ENCODE measurements at regions not wholly inside any gene's neighbourhood (a gene's known extent, or its start where the extent isn't known, plus 50 kb on each side); places are given as distances from the start of the nearest gene placed in this dataset.

GRCh38 chr3:10597733-10598132 is 92.3 kb upstream of the ATP2B2 start:
- POLR2A ChIA-PET = no interaction called here
- no peak overlapping the region for H3K4me3 Mint-ChIP-seq
- peaks cover 8% of the 10 kb centered on the region; the same call in 1 of the 2 replicates for H3K4me1 Mint-ChIP-seq
- peaks cover 3% of the 10 kb centered on the region; the same call in 1 of the 2 replicates for H3K9me3 Mint-ChIP-seq
- peaks cover 2% of the 10 kb centered on the region for H3K27me3 Mint-ChIP-seq (ENCODE audit: low read depth)
- H3K27ac Mint-ChIP-seq = no peak overlapping the region
- no peak for DNase-seq (ENCODE audit: low spot score)
- no peaks in the 10 kb centered on the region for H3K36me3 Mint-ChIP-seq
- ATAC-seq = no peak
- no peak for TF ChIP-seq OVOL2 (CRISPR knock-in tag; IDR thresholded peaks at IDR 0.05; ENCODE audit: borderline replicate concordance)
- no peak for TF ChIP-seq RORB (CRISPR knock-in tag; IDR thresholded peaks at IDR 0.05)
- TF ChIP-seq CBFB (CRISPR knock-in tag; IDR thresholded peaks at IDR 0.05; ENCODE audit: low read depth) = no peak
- no peak for TF ChIP-seq ERG (CRISPR knock-in tag; IDR thresholded peaks at IDR 0.05)
- TF ChIP-seq SOX15 (CRISPR knock-in tag; IDR thresholded peaks at IDR 0.05) = no peak
- no peak for TF ChIP-seq FOXP1 (CRISPR knock-in tag; IDR thresholded peaks at IDR 0.05; ENCODE audit: borderline replicate concordance)
- TF ChIP-seq ETV6 (CRISPR knock-in tag; IDR thresholded peaks at IDR 0.05) = no peak
- TF ChIP-seq NR2C2 (CRISPR knock-in tag; IDR thresholded peaks at IDR 0.05) = no peak
- no peak for TF ChIP-seq ZNF263 (CRISPR knock-in tag; IDR thresholded peaks at IDR 0.05; ENCODE audit: low read depth)
- TF ChIP-seq KAT7 (CRISPR knock-in tag; IDR thresholded peaks at IDR 0.05; ENCODE audit: borderline replicate concordance) = no peak
- no peak for TF ChIP-seq SMAD4 (CRISPR knock-in tag; IDR thresholded peaks at IDR 0.05)
- no peak for TF ChIP-seq TEAD1 (CRISPR knock-in tag; IDR thresholded peaks at IDR 0.05)
- TF ChIP-seq PREB (CRISPR knock-in tag; IDR thresholded peaks at IDR 0.05; ENCODE audit: borderline replicate concordance) = no peak
- TF ChIP-seq ZNF232 (CRISPR knock-in tag; IDR thresholded peaks at IDR 0.05) = no peak
- no peak for TF ChIP-seq TP53 (CRISPR knock-in tag; IDR thresholded peaks at IDR 0.05)
- TF ChIP-seq ESRRA (CRISPR knock-in tag; IDR thresholded peaks at IDR 0.05; ENCODE audit: borderline replicate concordance) = no peak
- TF ChIP-seq MLX (CRISPR knock-in tag; IDR thresholded peaks at IDR 0.05) = no peak
- CTCF ChIA-PET = no interaction called here

GRCh38 chr3:10599017-10599416 is 93.6 kb upstream of the ATP2B2 start:
- ATAC-seq (no peak), DNase-seq (ENCODE audit: low spot score) (no peak)
- ChIA-PET CTCF (no interaction called here), POLR2A (no interaction called here)
- peaks cover 8% of the 10 kb centered on the region; the same call in 1 of the 2 replicates for H3K4me1 Mint-ChIP-seq
- no peak overlapping the region for H3K27ac Mint-ChIP-seq
- no peaks in the 10 kb centered on the region; the same call in 1 of the 2 replicates for H3K27me3 Mint-ChIP-seq (ENCODE audit: low read depth)
- peaks cover 3% of the 10 kb centered on the region; the same call in 1 of the 2 replicates for H3K9me3 Mint-ChIP-seq
- H3K4me3 Mint-ChIP-seq = no peak overlapping the region
- no peaks in the 10 kb centered on the region for H3K36me3 Mint-ChIP-seq
- TF ChIP-seq SMAD3 (CRISPR knock-in tag; IDR thresholded peaks at IDR 0.05; ENCODE audit: borderline replicate concordance) (no peak), ATF3 (CRISPR knock-in tag; conservative IDR thresholded peaks at IDR 0.05) (no peak), MYBL2 (CRISPR knock-in tag; IDR thresholded peaks at IDR 0.05) (no peak), ZNF396 (CRISPR knock-in tag; IDR thresholded peaks at IDR 0.05; ENCODE audit: borderline replicate concordance) (no peak), ATF2 (CRISPR knock-in tag; IDR thresholded peaks at IDR 0.05; ENCODE audit: borderline replicate concordance, low read depth) (no peak), ZNF219 (CRISPR knock-in tag; IDR thresholded peaks at IDR 0.05; ENCODE audit: borderline replicate concordance) (no peak), NFATC4 (CRISPR knock-in tag; IDR thresholded peaks at IDR 0.05) (no peak), MXD4 (CRISPR knock-in tag; IDR thresholded peaks at IDR 0.05; ENCODE audit: borderline replicate concordance) (no peak), IRF2 (CRISPR knock-in tag; IDR thresholded peaks at IDR 0.05; ENCODE audit: borderline replicate concordance, low read depth) (no peak), ATF1 (CRISPR knock-in tag; IDR thresholded peaks at IDR 0.05) (no peak), NR3C1 (CRISPR knock-in tag; conservative IDR thresholded peaks at IDR 0.05; ENCODE audit: low read depth) (no peak), JAZF1 (CRISPR knock-in tag; IDR thresholded peaks at IDR 0.05) (no peak), CTCF (IDR thresholded peaks at IDR 0.05) (no peak)
